ENCODE measurements at regions not wholly inside any gene's neighbourhood (a gene's known extent, or its start where the extent isn't known, plus 50 kb on each side); places are given as distances from the start of the nearest gene placed in this dataset.
A peak's percentile ranks its signal among the peaks of the same experiment; 100 is the strongest.

- Histone ChIP-seq H3K4me3 (no peak overlapping the region), H3K27ac (no peak overlapping the region), H3K4me1 (no peaks in the 10 kb centered on the region), H3K27me3 (no peaks in the 10 kb centered on the region), H3K9me3 (no peaks in the 10 kb centered on the region), H3K36me3 (no peaks in the 10 kb centered on the region)
- intact Hi-C loops (cut with DNase I), result no loop called here
- FAIRE-seq, result no peak
- TF ChIP-seq CTCF (IDR thresholded peaks at IDR 0.05), result no peak
- 84% methylated on average over 12 of the region's 12 CpGs for WGBS, 2 donors
- ATAC-seq, result no peak
- DNase-seq, result no peak
These were observed 151.6 kb upstream of the CAMK1G start for GRCh38 chr1:209431813-209432442.

GRCh38 chr1:209432443-209432825 is 151.1 kb upstream of the CAMK1G start:
- no peak for TF ChIP-seq CTCF (IDR thresholded peaks at IDR 0.05)
- FAIRE-seq (no peak), ATAC-seq (no peak), DNase-seq (no peak)
- no peak overlapping the region for H3K4me3 ChIP-seq
- intact Hi-C loops (cut with DNase I), result no loop called here
- no peaks in the 10 kb centered on the region for H3K27me3 ChIP-seq
- no peaks in the 10 kb centered on the region for H3K4me1 ChIP-seq
- H3K27ac ChIP-seq, result no peak overlapping the region
- WGBS, 2 donors, result 72 to 82% methylated on average over 4 of the region's 4 CpGs
- H3K36me3 ChIP-seq, result no peaks in the 10 kb centered on the region
- no peaks in the 10 kb centered on the region for H3K9me3 ChIP-seq

GRCh38 chr1:209433649-209434031 is 149.9 kb upstream of the CAMK1G start:
- WGBS, 2 donors, result 25 to 30% methylated on average over 3 of the region's 3 CpGs
- H3K4me3 ChIP-seq, result no peak overlapping the region
- H3K9me3 ChIP-seq, result no peaks in the 10 kb centered on the region
- no peak overlapping the region for H3K27ac ChIP-seq
- intact Hi-C loops (cut with DNase I), result no loop called here
- no peaks in the 10 kb centered on the region for H3K4me1 ChIP-seq
- H3K27me3 ChIP-seq, result no peaks in the 10 kb centered on the region
- no peak for FAIRE-seq
- no peaks in the 10 kb centered on the region for H3K36me3 ChIP-seq
- TF ChIP-seq CTCF (IDR thresholded peaks at IDR 0.05), result no peak
- DNase-seq, result no peak
- no peak for ATAC-seq

GRCh38 chr1:209434066-209434465 is 149.4 kb upstream of the CAMK1G start:
- H3K27me3 ChIP-seq, result no peaks in the 10 kb centered on the region
- intact Hi-C loops (cut with DNase I), result no loop called here
- no peak overlapping the region for H3K27ac ChIP-seq
- ATAC-seq (peak in 1 of 4 donors; percentile 27), DNase-seq (no peak), FAIRE-seq (no peak)
- H3K4me3 ChIP-seq, result no peak overlapping the region
- no peaks in the 10 kb centered on the region for H3K9me3 ChIP-seq
- TF ChIP-seq CTCF (IDR thresholded peaks at IDR 0.05), result no peak
- H3K4me1 ChIP-seq, result no peaks in the 10 kb centered on the region
- no peaks in the 10 kb centered on the region for H3K36me3 ChIP-seq
- 67 to 74% methylated on average over 1 of the region's 1 CpG for WGBS, 2 donors

- no peak for FAIRE-seq
- no peak for TF ChIP-seq CTCF (IDR thresholded peaks at IDR 0.05)
- H3K27ac ChIP-seq, result no peak overlapping the region
- ATAC-seq, result no peak
- intact Hi-C loops (cut with DNase I), result loop anchor here in 1 of 3 donors (5.0 kb wide), 1 partner anchor 183 kb away; no protein-coding TSS in a partner anchor
- H3K4me1 ChIP-seq, result no peaks in the 10 kb centered on the region
- no peaks in the 10 kb centered on the region for H3K36me3 ChIP-seq
- H3K9me3 ChIP-seq, result no peaks in the 10 kb centered on the region
- 60 to 68% methylated on average over 7 of the region's 7 CpGs for WGBS, 2 donors
- no peak for DNase-seq
- no peak overlapping the region for H3K4me3 ChIP-seq
- H3K27me3 ChIP-seq, result no peaks in the 10 kb centered on the region
These were observed 148.8 kb upstream of the CAMK1G start for GRCh38 chr1:209434631-209435217.
